H1 (cell line): ENCODE measurements at regions not wholly inside any gene's neighbourhood (a gene's known extent, or its start where the extent isn't known, plus 50 kb on each side); places are given as distances from the start of the nearest gene placed in this dataset.

ENCODE experiments used
- CEBPB ChIP-seq: IDR thresholded peaks from 2 replicates; pipeline ENCODE4 v1.6.1; 2012; ENCODE audit warnings: low read depth, low read length
- CTCF ChIP-seq, 3 experiments: IDR thresholded peaks; 1 replicate in 2 of 3; 2 replicates in 1 of 3; pipeline versions ENCODE4 v1.5.1 to v1.6.1; 2011; ENCODE audit warnings: low read length in 3 of 3, mild to moderate bottlenecking in 3 of 3, inconsistent platforms in 2 of 3, low read depth in 1 of 3, moderate library complexity in 1 of 3; ENCODE audit not compliant: insufficient read depth in 1 of 3; ENCODE audit errors: control extremely low read depth in 1 of 3
- EP300 ChIP-seq, 2 experiments: IDR thresholded peaks; 1 replicate in 1 of 2; 2 replicates in 1 of 2; pipeline ENCODE4 v1.6.1; 2011 to 2012; ENCODE audit warnings: low read depth in 2 of 2, low read length in 2 of 2, mild to moderate bottlenecking in 2 of 2, borderline replicate concordance in 1 of 2, inconsistent platforms in 1 of 2, moderate library complexity in 1 of 2
- EZH2 ChIP-seq: fragments of 200-600 bp; sonication (generic); IDR thresholded peaks from 2 replicates; pipeline ENCODE4 v1.7.1; 2012; ENCODE audit warnings: low read depth, mild to moderate bottlenecking, moderate library complexity, low read length, inconsistent platforms; ENCODE audit not compliant: severe bottlenecking
- GABPA ChIP-seq: IDR thresholded peaks from 2 replicates; pipeline ENCODE4 v1.6.1; 2011; ENCODE audit warnings: mild to moderate bottlenecking, low read length, moderate library complexity, borderline replicate concordance; ENCODE audit not compliant: insufficient read depth
- MAX ChIP-seq: IDR thresholded peaks from 2 replicates; pipeline ENCODE4 v1.6.1; 2012; ENCODE audit warnings: inconsistent platforms
- RAD21 ChIP-seq, 2 experiments: IDR thresholded peaks in 1 of 2; conservative IDR thresholded peaks in 1 of 2; 2 replicates each; pipeline ENCODE4 v1.6.1; 2011; ENCODE audit warnings: low read depth in 2 of 2, low read length in 2 of 2, improper control_type of control experiment in 1 of 2, inconsistent platforms in 1 of 2, mild to moderate bottlenecking in 1 of 2, moderate library complexity in 1 of 2
- TAF1 ChIP-seq: IDR thresholded peaks from 2 replicates; pipeline ENCODE4 v1.6.1; 2011; ENCODE audit warnings: mild to moderate bottlenecking, low read depth, low read length

DNA sequence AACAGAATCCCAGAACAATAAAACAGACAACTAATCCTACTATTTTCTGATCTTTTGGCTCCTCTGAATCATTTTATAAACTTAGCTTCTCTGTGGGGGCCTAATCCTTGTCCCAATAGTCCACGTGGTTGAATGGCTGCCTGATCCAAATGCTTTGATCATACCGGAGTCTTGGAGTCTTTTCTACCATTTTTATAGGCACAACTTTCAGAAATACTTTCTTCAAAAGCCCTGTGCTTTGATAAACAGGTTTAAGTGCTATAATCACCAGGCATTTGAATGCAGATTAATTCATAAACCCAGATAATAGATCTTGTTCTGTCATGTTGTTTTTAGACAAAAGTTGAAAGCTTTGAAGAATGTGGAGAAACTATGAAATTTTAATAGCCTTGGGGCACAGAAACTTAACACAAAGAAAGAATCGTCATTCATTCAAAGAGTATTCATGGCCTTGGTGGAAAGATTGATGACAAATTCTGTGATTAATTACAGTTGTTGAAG is 163.7 kb downstream of the AHR start:
- TF ChIP-seq CTCF (IDR thresholded peaks at IDR 0.05; ENCODE audit: control extremely low read depth in 1 of 3, insufficient read depth in 1 of 3, low read depth in 1 of 3, low read length in 3 of 3) = no peak
- no peak for TF ChIP-seq RAD21 (IDR thresholded peaks at IDR 0.05 in 1 of 2, conservative IDR thresholded peaks at IDR 0.05 in 1 of 2; ENCODE audit: low read depth in 2 of 2, low read length in 2 of 2)
- no peak for TF ChIP-seq GABPA
- TF ChIP-seq CEBPB = no peak
- TF ChIP-seq EZH2 = no peak
- TF ChIP-seq MAX = no peak
- no peak for TF ChIP-seq TAF1
- no peak for TF ChIP-seq EP300 (IDR thresholded peaks at IDR 0.05; ENCODE audit: borderline replicate concordance in 1 of 2, low read depth in 2 of 2, low read length in 2 of 2)
